AG10803 (cell line): ENCODE measurements at regions not wholly inside any gene's neighbourhood (a gene's known extent, or its start where the extent isn't known, plus 50 kb on each side); places are given as distances from the start of the nearest gene placed in this dataset.

Experiments used
- DNase-seq: peaks from one replicate; pipeline ENCODE4 v3.0.0; 2010; ENCODE audit warnings: low read depth
- H3K4me3 ChIP-seq: 2 replicates; pipeline ENCODE4 v1.5.1; 2011; ENCODE audit warnings: mild to moderate bottlenecking, low read length, control low read depth
- CTCF ChIP-seq: conservative IDR thresholded peaks from 2 replicates; pipeline ENCODE4 v1.5.1; 2011; ENCODE audit warnings: mild to moderate bottlenecking, low read length, control low read depth, inconsistent platforms

- H3K4me3 ChIP-seq: no peak overlapping the region
- DNase-seq: no peak
- TF ChIP-seq CTCF: no peak
Measured at GRCh38 chr11:111101881-111102280, 143.6 kb upstream of the POU2AF2 start.

GRCh38 chr11:111099028-111099713 is 146.4 kb upstream of the POU2AF2 start:
- no peak overlapping the region for H3K4me3 ChIP-seq
- TF ChIP-seq CTCF: no peak
- no peak for DNase-seq

GRCh38 chr11:111098091-111098490 is 147.4 kb upstream of the POU2AF2 start:
- no peak for DNase-seq
- no peak for TF ChIP-seq CTCF
- no peak overlapping the region for H3K4me3 ChIP-seq

GRCh38 chr11:111097191-111097590 is 148.3 kb upstream of the POU2AF2 start:
- H3K4me3 ChIP-seq: peak overlapping the region; percentile 36
- peak; percentile 17 for DNase-seq

GRCh38 chr11:111095327-111095726 is 150.2 kb upstream of the POU2AF2 start:
- H3K4me3 ChIP-seq: no peak overlapping the region
- TF ChIP-seq CTCF: no peak

More at GRCh38 chr11:111097191-111097590, 148.3 kb upstream of the POU2AF2 start:
- TF ChIP-seq CTCF: no peak

GRCh38 chr11:111093061-111093460 is 152.5 kb upstream of the POU2AF2 start:
- DNase-seq: no peak
- no peak overlapping the region for H3K4me3 ChIP-seq
- no peak for TF ChIP-seq CTCF

More at GRCh38 chr11:111095327-111095726, 150.2 kb upstream of the POU2AF2 start:
- DNase-seq: no peak

- TF ChIP-seq CTCF: no peak
- DNase-seq: no peak
- H3K4me3 ChIP-seq: no peak overlapping the region
Measured at GRCh38 chr11:111091321-111091938, 154.1 kb upstream of the POU2AF2 start.
